MM.1S (cell line): ENCODE measurements at regions not wholly inside any gene's neighbourhood (a gene's known extent, or its start where the extent isn't known, plus 50 kb on each side); places are given as distances from the start of the nearest gene placed in this dataset.

Source experiments
- DNase-seq: peaks from one replicate; pipeline ENCODE4 v3.0.0-alpha.2; 2015
- H2AFZ ChIP-seq: fragments of 300-600 bp; sonication (generic); 2 replicates; pipeline ENCODE4 v1.6.0; 2016; ENCODE audit warnings: antibody characterized with exemption, low read length
- H3F3A ChIP-seq: fragments of 300-600 bp; sonication (generic); 2 replicates; pipeline ENCODE4 v1.6.1; 2016; ENCODE audit warnings: mild to moderate bottlenecking, antibody characterized with exemption, low read length, moderate library complexity, mixed read lengths; ENCODE audit not compliant: insufficient read depth
- H3K27ac ChIP-seq: fragments of 300-600 bp; sonication (generic); 2 replicates; pipeline ENCODE4 v1.5.1; 2016; ENCODE audit warnings: mild to moderate bottlenecking, low read length
- H3K27me3 ChIP-seq: fragments of 300-600 bp; sonication (generic); replicated peaks from 2 replicates; pipeline ENCODE4 v1.6.0; 2016; ENCODE audit warnings: low read length; ENCODE audit not compliant: insufficient read depth
- H3K36me3 ChIP-seq: fragments of 300-600 bp; sonication (generic); replicated peaks from 2 replicates; pipeline ENCODE4 v1.6.1; 2016; ENCODE audit warnings: mild to moderate bottlenecking, low read length, mixed read lengths; ENCODE audit not compliant: insufficient read depth
- H3K4me1 ChIP-seq: fragments of 300-600 bp; sonication (generic); 2 replicates; pipeline ENCODE4 v1.6.1; 2016; ENCODE audit warnings: low read length, mixed read lengths
- H3K4me2 ChIP-seq: fragments of 300-600 bp; sonication (generic); 2 replicates; pipeline ENCODE4 v1.6.0; 2016; ENCODE audit warnings: low read depth, low read length
- H3K4me3 ChIP-seq: fragments of 300-600 bp; sonication (generic); 2 replicates; pipeline ENCODE4 v1.5.1; 2016; ENCODE audit warnings: low read length, mixed read lengths
- H3K79me2 ChIP-seq: fragments of 300-600 bp; sonication (generic); 2 replicates; pipeline ENCODE4 v1.6.1; 2016; ENCODE audit warnings: mixed run types, low read length, mixed read lengths
- H3K9ac ChIP-seq: fragments of 300-600 bp; sonication (generic); 2 replicates; pipeline ENCODE4 v1.6.1; 2016; ENCODE audit warnings: low read length, mixed read lengths
- H3K9me2 ChIP-seq: fragments of 300-600 bp; sonication (generic); replicated peaks from 2 replicates; pipeline ENCODE4 v1.6.1; 2016; ENCODE audit warnings: mild to moderate bottlenecking, low read length, mixed read lengths; ENCODE audit not compliant: insufficient read depth
- H3K9me3 ChIP-seq: fragments of 300-600 bp; sonication (generic); replicated peaks from 2 replicates; pipeline ENCODE4 v1.6.1; 2016; ENCODE audit warnings: mild to moderate bottlenecking, low read length, mixed read lengths; ENCODE audit not compliant: insufficient read depth
- H4K20me1 ChIP-seq: fragments of 300-600 bp; sonication (generic); 2 replicates; pipeline ENCODE4 v1.6.1; 2016; ENCODE audit warnings: mild to moderate bottlenecking, low read length, moderate library complexity, mixed read lengths; ENCODE audit not compliant: insufficient read depth
- EZH2 ChIP-seq: fragments of 300-600 bp; sonication (generic); optimal IDR thresholded peaks from 2 replicates; pipeline ENCODE3; 2017; ENCODE audit warnings: low read depth, mild to moderate bottlenecking, antibody characterized with exemption, low read length, mixed read lengths
- EZH2phosphoT487 ChIP-seq: fragments of 300-600 bp; sonication (generic); IDR thresholded peaks from 2 replicates; pipeline ENCODE4 v1.6.1; 2018; ENCODE audit warnings: antibody characterized with exemption, low read length
- TF ChIP-seq, protein P1 (sequence below): fragments of 300-600 bp; sonication (generic); IDR thresholded peaks from 2 replicates; pipeline ENCODE4 v1.5.1; 2016; ENCODE audit warnings: antibody characterized with exemption, low read length, mixed read lengths

DNA sequence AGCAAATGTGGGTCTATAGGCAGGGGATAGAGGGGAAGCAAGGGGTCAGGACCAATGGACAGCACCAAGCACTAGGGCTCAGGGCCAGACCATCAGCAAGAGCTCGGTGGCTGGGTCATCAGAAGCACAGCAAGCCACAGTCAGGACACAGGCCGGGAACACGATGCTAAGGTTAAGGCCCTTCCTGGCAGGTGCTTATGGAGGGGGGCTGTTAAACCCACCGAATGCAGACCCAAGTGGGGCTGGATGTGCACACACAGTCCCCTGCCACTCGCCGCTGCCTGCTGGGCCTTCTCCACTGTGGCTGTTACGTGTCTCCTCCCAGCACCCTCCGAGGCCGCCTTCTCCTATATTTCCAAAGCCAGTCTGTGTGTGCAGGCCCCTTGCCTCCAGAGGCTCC is 220.1 kb downstream of the TOMM20 start:
- Histone ChIP-seq H3K27ac (no peak overlapping the region), H3K4me2 (no peak overlapping the region), H3K9ac (no peak overlapping the region), H4K20me1 (no peaks in the 10 kb centered on the region), H3K4me1 (no peaks in the 10 kb centered on the region), H2AFZ (no peak overlapping the region), H3K27me3 (no peaks in the 10 kb centered on the region), H3F3A (no peaks in the 10 kb centered on the region), H3K36me3 (no peaks in the 10 kb centered on the region), H3K9me2 (no peaks in the 10 kb centered on the region), H3K9me3 (no peaks in the 10 kb centered on the region), H3K4me3 (no peak overlapping the region), H3K79me2 (no peaks in the 10 kb centered on the region)
- TF ChIP-seq EZH2, result no peak
- TF ChIP-seq EZH2phosphoT487, result no peak
- TF ChIP-seq, protein P1, sequence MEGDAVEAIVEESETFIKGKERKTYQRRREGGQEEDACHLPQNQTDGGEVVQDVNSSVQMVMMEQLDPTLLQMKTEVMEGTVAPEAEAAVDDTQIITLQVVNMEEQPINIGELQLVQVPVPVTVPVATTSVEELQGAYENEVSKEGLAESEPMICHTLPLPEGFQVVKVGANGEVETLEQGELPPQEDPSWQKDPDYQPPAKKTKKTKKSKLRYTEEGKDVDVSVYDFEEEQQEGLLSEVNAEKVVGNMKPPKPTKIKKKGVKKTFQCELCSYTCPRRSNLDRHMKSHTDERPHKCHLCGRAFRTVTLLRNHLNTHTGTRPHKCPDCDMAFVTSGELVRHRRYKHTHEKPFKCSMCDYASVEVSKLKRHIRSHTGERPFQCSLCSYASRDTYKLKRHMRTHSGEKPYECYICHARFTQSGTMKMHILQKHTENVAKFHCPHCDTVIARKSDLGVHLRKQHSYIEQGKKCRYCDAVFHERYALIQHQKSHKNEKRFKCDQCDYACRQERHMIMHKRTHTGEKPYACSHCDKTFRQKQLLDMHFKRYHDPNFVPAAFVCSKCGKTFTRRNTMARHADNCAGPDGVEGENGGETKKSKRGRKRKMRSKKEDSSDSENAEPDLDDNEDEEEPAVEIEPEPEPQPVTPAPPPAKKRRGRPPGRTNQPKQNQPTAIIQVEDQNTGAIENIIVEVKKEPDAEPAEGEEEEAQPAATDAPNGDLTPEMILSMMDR, result no peak
- DNase-seq, result no peak

- Histone ChIP-seq H3K79me2 (no peaks in the 10 kb centered on the region), H3K4me2 (no peak overlapping the region), H3K9me3 (no peaks in the 10 kb centered on the region), H3K4me3 (no peak overlapping the region), H3K27ac (no peak overlapping the region), H3K27me3 (no peaks in the 10 kb centered on the region), H3K9me2 (no peaks in the 10 kb centered on the region), H3K9ac (no peak overlapping the region), H3K36me3 (no peaks in the 10 kb centered on the region), H3K4me1 (no peaks in the 10 kb centered on the region), H4K20me1 (no peaks in the 10 kb centered on the region), H2AFZ (no peak overlapping the region), H3F3A (no peaks in the 10 kb centered on the region)
- DNase-seq, result no peak
- no peak for TF ChIP-seq EZH2phosphoT487
- TF ChIP-seq, protein P1, result no peak
- no peak for TF ChIP-seq EZH2
Measured at GRCh38 chr1:234907940-234908405, 220.7 kb downstream of the TOMM20 start.

- H3K9me3 ChIP-seq, result no peaks in the 10 kb centered on the region
- no peak overlapping the region for H3K9ac ChIP-seq
- H3K27ac ChIP-seq, result no peak overlapping the region
- no peaks in the 10 kb centered on the region for H3K27me3 ChIP-seq
- H3K79me2 ChIP-seq, result no peaks in the 10 kb centered on the region
- H3K9me2 ChIP-seq, result no peaks in the 10 kb centered on the region
- no peak overlapping the region for H2AFZ ChIP-seq
- DNase-seq, result no peak
- no peaks in the 10 kb centered on the region for H3K36me3 ChIP-seq
- H3K4me3 ChIP-seq, result no peak overlapping the region
- H3F3A ChIP-seq, result no peaks in the 10 kb centered on the region
- H4K20me1 ChIP-seq, result no peaks in the 10 kb centered on the region
- no peak overlapping the region for H3K4me2 ChIP-seq
- TF ChIP-seq EZH2phosphoT487 (no peak), EZH2 (no peak)
- TF ChIP-seq, protein P1, result no peak
- no peaks in the 10 kb centered on the region for H3K4me1 ChIP-seq
Measured at GRCh38 chr1:234907208-234907939, 221.3 kb downstream of the TOMM20 start.
